Middle frontal gyrus (tissue), 1 donor: ENCODE measurements at regions not wholly inside any gene's neighbourhood (a gene's known extent, or its start where the extent isn't known, plus 50 kb on each side); places are given as distances from the start of the nearest gene placed in this dataset.
"Not testable (repeated sequence)": the region's sequence is repeated elsewhere in the genome, so short reads cannot be mapped to it uniquely, and the experiment has no call there.

Experiments used
- DNase-seq: peaks from one replicate; pipeline ENCODE4 v3.0.0-alpha.2; 2015; ENCODE audit warnings: low spot score; ENCODE audit errors: extremely low spot score

GRCh38 chr9:74078647-74079046 lies 418.5 kb upstream of the RORB start:
- DNase-seq, result no peak

DNA sequence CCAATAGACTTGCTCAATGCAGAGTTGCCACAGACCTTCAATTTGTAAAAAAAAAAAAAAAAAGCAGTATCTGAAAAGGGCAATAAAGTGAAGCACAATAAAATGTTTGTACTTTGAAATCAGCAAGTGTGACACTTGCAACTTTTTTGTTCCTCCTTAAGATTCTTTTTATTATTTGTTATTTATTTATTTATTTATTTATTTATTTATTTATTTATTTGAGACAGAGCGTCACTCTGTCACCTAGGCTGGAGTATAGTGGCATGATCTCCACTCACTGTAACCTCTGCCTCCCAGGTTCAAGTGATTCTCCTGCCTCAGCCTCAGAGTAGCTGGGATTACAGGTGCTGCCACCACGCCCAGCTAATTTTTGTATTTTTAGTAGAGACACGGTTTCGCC lies 416.5 kb upstream of the RORB start:
- DNase-seq, result not testable (repeated sequence)

DNA sequence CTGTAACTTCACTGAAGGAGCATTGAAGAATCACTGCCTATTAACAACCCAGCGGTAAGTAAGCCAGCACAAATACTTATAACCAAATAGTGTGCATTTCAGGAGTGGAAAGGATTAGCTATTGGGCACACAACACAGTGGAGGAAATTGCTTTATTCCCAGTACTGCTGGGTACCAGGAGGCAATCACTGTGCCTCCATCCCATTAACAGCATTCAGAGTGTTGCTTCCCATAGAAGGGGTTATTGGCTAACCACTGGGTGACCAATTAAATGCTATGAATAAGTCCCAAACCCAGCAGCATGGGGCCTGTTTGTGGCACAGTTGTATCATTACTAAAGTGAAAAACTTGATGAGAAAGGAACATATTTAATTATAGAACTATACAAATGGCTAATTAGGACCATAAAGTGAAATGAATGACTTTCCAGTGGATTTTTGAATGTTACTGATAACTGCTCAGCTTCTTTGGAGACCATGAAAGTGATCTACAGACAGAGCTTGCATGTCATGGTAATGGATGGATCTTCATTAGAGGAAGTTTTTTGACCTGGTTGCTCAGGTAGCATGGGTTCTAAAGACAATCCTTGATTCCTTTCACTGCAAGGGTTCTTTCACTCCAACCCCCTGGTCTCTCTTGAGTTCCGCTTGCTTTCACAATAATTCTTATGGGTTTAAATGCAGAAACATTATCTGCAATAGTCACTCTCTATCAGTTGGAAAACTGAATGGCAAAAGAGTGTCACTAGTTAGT lies 413.3 kb upstream of the RORB start:
- DNase-seq, result no peak

- DNase-seq, result not testable (repeated sequence)
Measured at GRCh38 chr9:74085384-74086037, 411.6 kb upstream of the RORB start.

GRCh38 chr9:74090921-74091320 lies 406.2 kb upstream of the RORB start:
- not testable (repeated sequence) for DNase-seq

- DNase-seq, result no peak
Measured at GRCh38 chr9:74092491-74092834, 404.7 kb upstream of the RORB start.

DNA sequence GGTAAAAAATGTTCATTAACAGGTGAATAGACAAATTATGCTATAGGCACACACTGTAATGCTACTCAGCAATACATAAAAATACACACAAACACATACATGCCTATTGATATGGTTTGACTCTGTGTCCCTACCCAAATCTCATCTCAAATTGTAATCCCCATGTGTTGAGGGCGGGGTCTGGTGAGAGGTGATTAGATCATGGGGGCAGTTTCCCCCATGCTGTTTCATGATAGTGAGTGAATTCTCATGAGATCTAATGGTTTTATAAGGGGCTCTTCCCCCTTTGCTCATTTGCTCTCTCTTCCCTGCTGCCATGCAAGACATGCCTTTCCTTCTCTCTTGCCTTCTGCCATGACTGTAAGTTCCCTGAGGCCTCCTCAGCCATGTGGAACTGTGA lies 403.1 kb upstream of the RORB start:
- DNase-seq, result not testable (repeated sequence)

- DNase-seq, result no peak
Measured at GRCh38 chr9:74094766-74095165, 402.4 kb upstream of the RORB start.

DNA sequence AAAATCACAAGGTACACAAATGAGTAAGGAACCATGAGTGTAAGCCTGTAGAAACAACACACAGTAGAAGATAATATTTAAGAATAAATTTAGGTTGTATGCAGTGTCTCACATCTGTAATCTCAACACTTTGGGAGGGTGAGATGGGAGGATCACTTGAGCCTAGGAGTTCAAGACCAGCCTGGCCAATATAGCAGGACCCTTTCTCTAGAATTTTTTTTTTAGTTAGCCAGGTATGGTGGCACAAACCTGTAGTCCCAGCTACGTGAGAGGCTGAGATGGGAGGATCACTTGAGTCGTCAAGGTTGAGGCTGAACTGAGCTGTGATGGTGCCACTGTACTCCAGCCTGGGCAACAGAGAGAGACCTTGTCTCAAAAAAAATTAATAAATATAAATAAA lies 401.2 kb upstream of the RORB start:
- no peak for DNase-seq

GRCh38 chr9:74096420-74096819 lies 400.7 kb upstream of the RORB start:
- no peak for DNase-seq

DNA sequence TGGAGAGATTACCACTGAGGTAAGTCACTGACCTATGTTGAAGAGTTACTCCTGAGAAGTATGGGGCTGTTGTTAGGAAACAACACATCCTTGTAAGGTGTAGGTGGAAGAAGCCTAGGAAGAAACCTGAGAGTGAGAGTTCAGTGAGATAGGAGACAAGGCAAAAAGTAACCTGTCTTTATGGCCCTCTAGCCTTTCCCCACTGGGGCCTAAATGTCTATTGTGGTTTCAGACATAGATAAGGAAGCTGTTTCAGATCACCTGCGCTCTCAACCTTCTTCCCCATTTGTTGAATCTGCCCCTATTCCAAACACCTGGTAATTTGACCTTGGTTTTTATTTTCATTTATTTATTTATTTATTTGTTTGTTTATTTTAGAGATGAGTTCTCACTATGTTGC lies 397.1 kb upstream of the RORB start:
- no peak for DNase-seq

DNA sequence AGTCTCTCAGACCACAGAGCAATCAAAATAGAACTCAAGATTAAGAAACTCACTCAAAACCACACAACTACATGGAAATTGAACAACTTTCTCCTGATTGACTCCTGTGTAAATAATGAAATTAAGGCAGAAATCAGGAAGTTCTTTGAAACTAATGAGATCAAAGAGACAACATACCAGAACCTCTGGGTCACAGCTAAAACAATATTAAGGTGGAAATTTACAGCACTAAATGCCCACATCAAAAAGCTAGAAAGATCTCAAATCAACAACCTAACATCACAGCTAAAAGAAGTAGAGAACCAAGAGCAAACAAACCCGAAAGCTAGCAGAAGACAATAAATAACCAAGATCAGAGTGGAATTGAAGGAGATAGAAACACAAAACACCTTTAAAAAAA lies 395.0 kb upstream of the RORB start:
- not testable (repeated sequence) for DNase-seq

DNA sequence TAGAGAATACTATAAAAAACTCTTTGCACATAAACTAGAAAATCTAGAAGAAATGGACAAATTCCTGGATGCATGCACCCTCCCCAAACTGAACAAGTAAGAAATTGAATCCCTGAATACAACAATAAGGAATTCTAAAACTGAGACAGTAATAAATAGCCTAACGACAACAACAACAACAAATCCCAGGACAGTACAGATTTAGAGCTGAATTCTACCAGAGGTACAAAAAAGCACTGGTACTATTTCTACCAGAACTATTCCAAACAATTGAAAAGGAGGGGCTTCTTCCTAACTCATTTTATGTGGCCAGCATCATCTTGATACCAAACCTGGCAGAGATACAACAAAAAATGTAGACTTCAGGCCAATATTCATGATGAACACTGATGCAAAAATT lies 394.4 kb upstream of the RORB start:
- no peak for DNase-seq

DNA sequence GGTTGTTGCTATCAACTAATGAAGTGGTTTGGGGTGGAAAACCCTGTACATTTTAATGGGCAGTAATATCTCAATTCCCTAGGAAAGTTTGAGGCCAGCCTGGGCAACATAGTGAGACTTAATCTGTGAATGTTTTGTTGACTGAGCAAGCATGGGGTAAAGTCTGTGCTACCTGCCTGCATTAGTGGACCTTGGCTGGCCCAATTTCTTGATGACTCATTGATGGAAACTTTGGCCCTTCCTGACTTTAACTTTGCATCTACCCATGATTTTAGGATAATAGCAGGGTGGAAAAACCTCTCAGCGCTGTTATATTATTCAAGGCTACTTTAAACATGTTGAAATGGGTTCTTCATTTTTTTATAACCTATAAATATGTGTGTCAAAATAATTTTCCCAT lies 389.4 kb upstream of the RORB start:
- DNase-seq, result no peak

DNA sequence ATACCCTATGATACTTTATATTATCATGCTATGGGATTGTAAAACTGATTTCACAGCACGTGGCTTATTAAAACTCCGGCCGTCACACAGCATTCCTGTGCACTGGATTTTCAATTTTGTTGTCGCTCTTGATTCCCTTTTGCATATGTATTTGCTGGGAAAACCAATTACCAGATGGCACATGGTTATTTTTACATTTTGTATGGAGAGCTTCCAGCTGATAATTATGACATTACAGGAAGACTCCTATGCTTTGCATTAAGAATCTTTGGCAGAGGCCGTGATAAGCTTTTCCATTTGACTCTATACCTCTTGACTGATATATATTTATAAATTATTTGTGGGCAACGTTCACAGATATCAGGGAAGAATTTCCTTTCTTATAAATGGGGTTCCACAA lies 381.2 kb upstream of the RORB start:
- DNase-seq, result no peak

GRCh38 chr9:74117151-74117550 lies 380.0 kb upstream of the RORB start:
- no peak for DNase-seq

- DNase-seq, result no peak
Measured at GRCh38 chr9:74117731-74118130, 379.4 kb upstream of the RORB start.

DNA sequence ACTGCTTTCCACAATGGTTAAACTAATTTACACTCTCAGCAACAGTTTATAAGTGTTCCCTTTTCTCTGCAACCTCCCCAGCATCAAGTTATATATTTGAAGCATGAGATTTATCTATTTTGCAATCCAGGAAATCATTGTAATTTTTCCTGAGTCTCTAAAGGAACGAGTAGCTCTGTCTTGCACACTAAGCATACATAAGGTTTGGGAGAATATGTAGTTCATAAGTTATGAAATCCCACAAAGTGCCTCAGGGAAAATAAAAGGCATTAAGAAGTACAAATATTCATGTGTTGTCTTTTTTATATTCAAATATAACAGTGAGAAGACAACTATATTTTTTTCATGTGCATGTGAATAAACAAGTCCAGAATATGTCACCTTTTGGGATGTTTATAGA lies 377.1 kb upstream of the RORB start:
- no peak for DNase-seq

GRCh38 chr9:74120470-74120869 lies 376.7 kb upstream of the RORB start:
- no peak for DNase-seq

DNA sequence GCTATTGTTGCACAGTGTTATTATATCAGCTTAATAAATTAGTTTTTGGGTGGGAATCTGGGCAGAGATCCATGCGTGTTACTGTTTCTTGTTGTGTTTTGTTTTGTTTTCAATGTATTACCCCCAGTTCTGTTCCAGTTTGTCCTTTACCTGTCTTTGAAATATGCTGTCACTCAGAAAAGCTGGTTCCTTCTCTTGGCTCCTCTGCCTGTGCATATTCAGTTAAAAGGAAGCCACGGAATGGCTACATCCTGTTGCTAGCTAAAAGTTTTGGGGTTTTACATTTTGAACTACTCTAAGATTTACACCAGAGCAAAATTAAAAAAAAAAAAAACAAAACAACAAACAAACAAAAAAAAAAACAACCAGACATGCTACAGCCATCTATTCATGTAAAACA lies 374.9 kb upstream of the RORB start:
- DNase-seq, result no peak

GRCh38 chr9:74122661-74123060 lies 374.5 kb upstream of the RORB start:
- DNase-seq, result no peak

DNA sequence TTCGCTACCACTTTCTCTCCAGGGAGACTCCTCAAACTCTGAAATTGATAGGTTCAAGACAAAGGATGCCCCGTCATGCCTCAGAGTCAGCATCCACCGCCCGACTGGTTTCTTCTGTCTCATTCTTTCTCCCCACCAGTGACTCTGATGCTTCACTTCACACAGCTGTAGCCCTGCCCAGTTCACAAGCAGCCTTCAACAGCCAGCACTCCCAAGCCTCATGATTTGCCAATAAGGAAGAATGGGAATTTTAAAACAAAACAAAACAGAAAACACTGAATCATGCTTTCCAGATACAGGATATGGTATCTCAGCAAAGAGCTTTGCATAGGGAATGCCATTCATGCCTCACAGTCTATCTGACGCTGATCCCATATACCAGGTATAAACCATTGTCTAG lies 371.2 kb upstream of the RORB start:
- no peak for DNase-seq

DNA sequence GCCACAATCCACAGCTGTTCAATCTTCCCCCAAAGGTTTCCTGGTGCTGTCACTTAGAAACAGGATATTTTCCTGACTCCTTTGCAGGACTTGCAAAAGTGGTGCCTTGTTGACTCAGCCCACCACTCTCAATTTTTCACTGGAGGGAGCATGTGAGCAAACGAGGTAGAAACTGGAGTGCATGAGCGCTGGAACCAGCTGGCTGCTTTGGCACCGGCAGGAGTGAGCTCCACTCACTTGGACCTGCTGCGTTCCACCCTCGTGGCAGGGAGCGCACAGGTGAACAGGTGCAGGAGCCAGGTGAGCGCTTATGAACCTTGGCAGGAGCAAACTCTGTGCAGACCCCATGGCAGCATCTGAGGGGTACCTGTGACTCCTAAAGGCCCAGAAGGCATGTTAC lies 364.1 kb upstream of the RORB start:
- DNase-seq, result no peak
